ENCODE measurements at regions not wholly inside any gene's neighbourhood (a gene's known extent, or its start where the extent isn't known, plus 50 kb on each side); places are given as distances from the start of the nearest gene placed in this dataset.
A peak's percentile ranks its signal among the peaks of the same experiment; 100 is the strongest.

GRCh38 chr2:12931186-12931844 is 214.6 kb downstream of the TRIB2 start:
- peak; percentile 39 for DNase-seq (ENCODE audit: low read depth)

GRCh38 chr2:12932192-12932591 is 215.5 kb downstream of the TRIB2 start:
- DNase-seq (ENCODE audit: low read depth): no peak

DNA sequence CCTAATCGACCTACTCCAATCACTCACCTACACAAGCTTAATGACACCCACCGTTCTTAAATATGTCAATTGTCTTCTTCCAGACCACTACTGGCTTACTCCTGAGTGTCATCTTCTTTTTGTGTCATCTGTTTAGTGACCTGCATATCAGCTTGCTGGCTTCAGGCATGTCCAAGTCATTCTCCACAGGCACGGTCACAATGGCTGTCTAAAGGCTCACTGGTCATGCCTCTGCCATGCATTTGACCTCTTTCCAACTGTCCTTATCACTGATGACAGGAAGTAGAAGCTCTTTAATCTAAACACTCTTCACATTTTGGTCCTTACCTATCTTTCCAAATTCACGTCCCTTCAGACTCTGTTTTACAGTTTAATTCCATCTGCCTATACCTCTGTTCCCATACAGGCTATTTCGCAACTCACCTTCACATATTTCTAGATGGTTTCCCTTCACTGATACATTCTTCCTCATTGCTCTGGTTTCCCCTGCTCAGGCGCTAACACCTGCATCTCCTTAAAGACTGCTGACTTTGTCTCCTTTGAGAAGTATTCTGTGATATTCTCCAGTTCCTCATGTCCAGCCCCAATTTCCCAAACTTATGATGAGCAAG is 217.5 kb downstream of the TRIB2 start:
- no peak for DNase-seq (ENCODE audit: low read depth)

DNA sequence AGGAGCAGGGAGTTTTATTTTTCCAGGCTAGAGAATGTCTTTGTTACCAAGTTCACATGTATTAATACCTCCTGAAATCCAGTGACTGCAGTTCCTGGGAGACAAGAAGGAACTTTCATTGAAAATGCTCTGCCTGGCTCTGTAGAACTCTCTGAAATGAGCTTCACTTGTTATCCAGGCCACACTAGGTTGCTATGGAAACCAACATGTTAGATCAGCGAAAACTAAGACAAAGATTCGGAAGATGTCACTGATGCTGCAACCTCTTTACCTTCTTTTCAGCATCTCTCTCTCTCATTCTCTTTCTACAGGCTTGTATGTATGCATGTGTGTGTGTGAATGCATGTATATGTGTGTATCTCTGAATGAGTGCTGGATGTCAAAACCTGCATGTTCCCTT is 218.5 kb downstream of the TRIB2 start:
- no peak for DNase-seq (ENCODE audit: low read depth)

GRCh38 chr2:12935796-12936195 is 219.1 kb downstream of the TRIB2 start:
- DNase-seq (ENCODE audit: low read depth): no peak

- no peak for DNase-seq (ENCODE audit: low read depth)
These were observed 224.5 kb downstream of the TRIB2 start for GRCh38 chr2:12941203-12941602.

- no peak for DNase-seq (ENCODE audit: low read depth)
These were observed 231.7 kb downstream of the TRIB2 start for GRCh38 chr2:12948231-12948960.

DNA sequence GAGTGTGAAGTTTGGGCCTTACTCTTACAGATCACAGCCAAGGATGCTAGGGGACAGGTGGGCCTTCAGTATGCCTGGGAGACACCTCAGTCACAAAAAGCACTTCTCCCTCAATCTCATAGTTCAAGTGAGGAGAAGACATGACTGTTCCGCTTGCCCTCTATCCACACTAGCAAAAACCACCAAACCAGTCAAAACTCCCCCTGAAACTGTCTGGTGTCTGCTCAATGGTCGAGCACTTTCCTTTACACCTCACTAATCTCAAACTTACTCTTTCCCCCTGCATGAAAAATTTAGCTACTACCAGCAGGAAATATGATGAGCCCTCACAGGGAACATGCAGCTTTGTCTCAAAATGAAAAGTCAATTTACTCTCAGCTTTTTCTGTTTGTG is 232.2 kb downstream of the TRIB2 start:
- DNase-seq (ENCODE audit: low read depth): no peak

GRCh38 chr2:12949406-12949805 is 232.7 kb downstream of the TRIB2 start:
- no peak for DNase-seq (ENCODE audit: low read depth)

DNA sequence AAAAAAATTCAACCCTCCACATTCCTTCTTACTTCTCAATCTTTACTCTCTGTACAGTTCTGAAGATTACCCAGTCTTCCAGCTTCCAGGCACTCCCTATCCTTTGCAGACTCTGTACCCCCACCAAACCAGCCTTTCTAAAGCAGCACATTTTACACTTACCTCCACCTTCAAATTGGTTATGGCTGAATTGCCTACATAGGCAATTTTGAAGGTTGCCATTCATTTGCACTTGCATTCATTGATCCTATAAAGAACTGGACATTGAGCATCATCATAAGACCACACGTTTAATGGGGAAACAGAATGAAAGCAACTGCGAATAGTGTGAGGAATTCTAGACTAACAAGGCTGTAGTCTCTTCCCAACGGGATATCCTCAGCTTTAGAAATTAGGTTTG is 233.4 kb downstream of the TRIB2 start:
- DNase-seq (ENCODE audit: low read depth): no peak

DNA sequence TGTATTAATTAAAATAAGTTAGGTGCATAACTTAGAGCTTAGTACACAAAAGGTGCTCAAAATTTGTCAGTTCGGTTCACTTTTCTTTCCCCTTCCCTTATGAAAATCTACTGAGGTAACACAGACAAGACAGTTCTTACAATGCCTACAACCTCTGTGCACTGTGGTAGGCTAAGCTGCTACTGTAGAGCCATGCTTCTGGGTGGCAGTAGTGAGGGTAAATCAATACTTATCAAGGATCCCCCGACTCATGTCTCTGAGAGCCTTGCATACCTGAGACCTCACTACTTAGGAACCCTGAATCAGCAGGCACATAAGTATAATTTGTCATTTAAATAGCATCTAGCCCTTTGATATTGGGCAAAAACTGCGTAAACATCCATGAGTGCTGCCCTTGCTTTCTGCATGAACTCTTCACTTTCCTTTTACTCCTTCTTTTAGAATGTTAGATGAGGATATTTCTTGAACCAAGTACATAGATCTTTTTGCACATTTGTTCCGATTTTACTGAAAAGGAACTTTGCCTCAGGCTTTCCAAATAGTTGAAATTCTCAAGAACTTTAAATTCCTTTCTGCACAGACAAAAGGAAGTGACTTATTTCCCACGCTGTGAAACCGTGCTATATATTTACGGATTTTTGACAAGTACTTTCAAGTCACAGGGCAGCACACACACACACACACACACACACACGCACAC is 234.4 kb downstream of the TRIB2 start:
- no peak for DNase-seq (ENCODE audit: low read depth)

- DNase-seq (ENCODE audit: low read depth): no peak
These were observed 234.9 kb downstream of the TRIB2 start for GRCh38 chr2:12951657-12951973.

DNA sequence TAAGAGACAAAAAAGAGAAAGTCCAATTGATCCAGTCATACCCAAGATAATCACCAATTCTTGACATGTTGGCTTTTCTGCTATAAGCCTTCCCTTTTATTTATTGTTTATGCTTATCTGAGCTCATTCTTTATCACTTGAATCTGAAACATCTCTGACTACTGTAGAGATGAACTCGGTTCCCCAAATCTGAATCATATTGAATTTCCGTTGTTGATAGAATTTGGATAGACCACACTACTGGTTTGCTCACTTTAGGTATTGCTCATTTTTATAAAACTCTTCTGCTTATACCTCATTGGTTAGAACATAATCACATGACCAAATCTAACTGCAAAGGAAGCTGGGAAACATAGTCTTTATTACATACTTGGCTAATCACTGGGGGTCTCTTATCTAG is 236.9 kb downstream of the TRIB2 start:
- no peak for DNase-seq (ENCODE audit: low read depth)

- DNase-seq (ENCODE audit: low read depth): no peak
These were observed 239.1 kb downstream of the TRIB2 start for GRCh38 chr2:12955864-12956263.

DNA sequence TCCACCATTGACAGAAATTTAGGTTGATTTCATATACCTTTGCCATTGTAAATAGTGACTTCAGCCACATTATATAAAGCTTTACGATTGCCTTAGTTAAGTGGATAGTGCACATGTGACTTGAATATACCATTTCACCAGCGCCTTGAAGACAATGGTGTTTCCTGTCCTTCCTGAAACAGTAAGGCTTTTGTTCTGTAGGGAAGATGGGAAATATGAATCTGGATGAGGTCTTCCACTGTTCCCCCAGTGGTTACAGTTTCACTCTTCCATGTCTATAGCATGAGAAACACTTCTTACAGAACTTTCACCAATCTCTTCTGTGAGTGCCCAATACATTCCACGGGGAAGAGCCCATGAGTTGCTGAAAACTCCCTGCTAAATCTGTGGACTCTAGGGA is 240.5 kb downstream of the TRIB2 start:
- no peak for DNase-seq (ENCODE audit: low read depth)

DNA sequence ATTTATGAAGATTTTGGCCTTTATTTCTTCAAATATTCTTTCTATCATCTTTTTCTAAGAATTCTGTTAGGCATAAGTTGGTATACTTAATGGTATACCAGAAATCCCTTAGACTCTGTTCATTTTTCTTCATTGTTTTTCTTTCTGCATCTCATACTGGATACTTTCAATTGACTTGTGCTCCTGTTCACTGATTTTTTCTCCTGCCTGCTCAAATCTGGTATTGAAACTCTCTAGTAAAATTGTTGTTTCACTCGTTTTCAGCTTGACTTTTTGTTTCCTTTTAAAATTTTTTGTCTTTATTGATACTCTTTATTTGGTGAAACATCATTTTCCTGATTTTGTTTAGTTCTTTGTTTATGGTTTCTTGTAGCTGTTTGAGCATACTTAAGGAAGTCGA is 243.2 kb downstream of the TRIB2 start:
- DNase-seq (ENCODE audit: low read depth): no peak

DNA sequence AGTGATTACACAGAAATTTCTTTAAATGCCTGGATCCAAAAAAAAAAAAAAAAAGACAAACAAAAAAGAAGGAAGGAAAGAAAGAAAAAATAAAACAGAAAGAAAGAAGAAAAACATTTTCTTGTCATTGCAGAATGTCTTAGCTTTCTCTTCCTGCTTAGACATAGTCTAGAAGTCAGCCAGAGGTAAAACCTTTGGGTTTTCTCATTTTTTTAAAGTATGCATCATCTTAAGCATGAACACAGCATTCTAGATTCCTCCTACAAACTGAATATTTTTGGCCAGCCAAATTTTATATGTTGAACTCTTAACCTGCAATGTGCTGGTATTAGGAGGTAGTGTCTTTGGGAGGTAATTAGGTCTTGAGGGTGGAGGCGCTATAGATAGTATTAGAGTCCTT is 243.9 kb downstream of the TRIB2 start:
- no peak for DNase-seq (ENCODE audit: low read depth)

DNA sequence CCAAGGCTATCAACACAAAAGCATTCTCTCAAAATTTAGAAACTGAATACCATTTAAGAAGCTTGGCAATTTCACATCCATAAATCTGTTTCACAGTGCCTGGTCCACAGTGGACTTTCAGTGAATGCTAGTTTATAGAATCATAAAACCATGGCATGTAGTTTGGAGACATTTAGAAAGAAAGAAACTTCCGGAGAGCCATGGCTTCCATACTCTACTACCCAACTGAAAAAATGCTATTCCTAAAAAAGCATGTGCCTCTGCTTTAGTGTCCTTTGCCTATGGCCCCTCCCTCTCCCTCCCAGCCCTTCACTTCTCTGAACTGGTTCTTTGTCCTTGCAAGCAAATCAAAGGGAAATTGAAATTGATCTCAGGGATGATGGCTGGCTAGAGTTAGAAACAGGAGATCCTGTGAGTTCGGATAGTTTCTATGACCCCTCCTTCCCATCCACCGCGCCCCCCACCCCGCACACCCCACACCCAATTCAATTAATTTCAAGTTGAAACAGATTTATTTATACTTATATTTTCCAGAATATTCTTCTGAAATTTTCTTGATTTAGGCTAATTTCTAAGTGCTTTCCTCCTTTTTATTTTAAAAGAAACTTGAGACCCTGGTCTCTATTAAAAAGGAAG is 248.3 kb downstream of the TRIB2 start:
- DNase-seq (ENCODE audit: low read depth): no peak

GRCh38 chr2:12965540-12966269 is 249.0 kb downstream of the TRIB2 start:
- DNase-seq (ENCODE audit: low read depth): no peak

GRCh38 chr2:12967804-12968203 is 251.1 kb downstream of the TRIB2 start:
- no peak for DNase-seq (ENCODE audit: low read depth)

- no peak for DNase-seq (ENCODE audit: low read depth)
These were observed 251.7 kb downstream of the TRIB2 start for GRCh38 chr2:12968399-12968798.

- no peak for DNase-seq (ENCODE audit: low read depth)
These were observed 254.1 kb downstream of the TRIB2 start for GRCh38 chr2:12970861-12971260.
